ENCODE measurements at regions not wholly inside any gene's neighbourhood (a gene's known extent, or its start where the extent isn't known, plus 50 kb on each side); places are given as distances from the start of the nearest gene placed in this dataset.
"Not testable (repeated sequence)": the region's sequence is repeated elsewhere in the genome, so short reads cannot be mapped to it uniquely, and the experiment has no call there.

DNA sequence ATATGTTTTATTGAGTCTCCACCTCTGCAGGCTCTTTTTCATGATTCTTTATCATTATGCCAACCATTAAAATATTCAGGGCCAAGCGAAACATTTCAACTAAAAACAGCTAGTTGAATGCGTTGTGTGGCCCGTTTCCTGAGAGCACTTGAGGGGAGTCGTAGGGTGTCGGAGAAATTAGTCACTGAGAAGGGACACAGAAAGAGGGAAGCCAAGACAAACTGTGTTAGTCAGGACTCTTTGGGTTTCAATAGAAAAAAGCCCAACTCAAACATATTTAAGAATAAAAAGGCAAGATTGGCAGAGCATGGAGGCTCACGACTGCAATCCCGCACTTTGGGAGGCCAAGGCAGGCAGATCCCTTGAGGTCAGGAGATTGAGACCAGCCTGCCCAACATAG, 58.9 kb downstream of the MAFB start:
- TF ChIP-seq, protein P1, sequence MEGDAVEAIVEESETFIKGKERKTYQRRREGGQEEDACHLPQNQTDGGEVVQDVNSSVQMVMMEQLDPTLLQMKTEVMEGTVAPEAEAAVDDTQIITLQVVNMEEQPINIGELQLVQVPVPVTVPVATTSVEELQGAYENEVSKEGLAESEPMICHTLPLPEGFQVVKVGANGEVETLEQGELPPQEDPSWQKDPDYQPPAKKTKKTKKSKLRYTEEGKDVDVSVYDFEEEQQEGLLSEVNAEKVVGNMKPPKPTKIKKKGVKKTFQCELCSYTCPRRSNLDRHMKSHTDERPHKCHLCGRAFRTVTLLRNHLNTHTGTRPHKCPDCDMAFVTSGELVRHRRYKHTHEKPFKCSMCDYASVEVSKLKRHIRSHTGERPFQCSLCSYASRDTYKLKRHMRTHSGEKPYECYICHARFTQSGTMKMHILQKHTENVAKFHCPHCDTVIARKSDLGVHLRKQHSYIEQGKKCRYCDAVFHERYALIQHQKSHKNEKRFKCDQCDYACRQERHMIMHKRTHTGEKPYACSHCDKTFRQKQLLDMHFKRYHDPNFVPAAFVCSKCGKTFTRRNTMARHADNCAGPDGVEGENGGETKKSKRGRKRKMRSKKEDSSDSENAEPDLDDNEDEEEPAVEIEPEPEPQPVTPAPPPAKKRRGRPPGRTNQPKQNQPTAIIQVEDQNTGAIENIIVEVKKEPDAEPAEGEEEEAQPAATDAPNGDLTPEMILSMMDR (IDR thresholded peaks at IDR 0.05), result no peak
- intact Hi-C loops (cut with micrococcal nuclease), result no loop called here
- H3K27me3 Mint-ChIP-seq, result peaks cover 2% of the 10 kb centered on the region
- H3K9me3 Mint-ChIP-seq, result peaks cover 5% of the 10 kb centered on the region
- ChIA-PET CTCF (no interaction called here), POLR2A (no interaction called here)
- ATAC-seq, result no peak
- no peak overlapping the region for H3K27ac Mint-ChIP-seq
- no peak for DNase-seq
- no peaks in the 10 kb centered on the region for H3K36me3 Mint-ChIP-seq (ENCODE audit: low read depth)
- no peak overlapping the region for H3K4me3 Mint-ChIP-seq
- no peaks in the 10 kb centered on the region for H3K4me1 Mint-ChIP-seq (ENCODE audit: low read depth)

DNA sequence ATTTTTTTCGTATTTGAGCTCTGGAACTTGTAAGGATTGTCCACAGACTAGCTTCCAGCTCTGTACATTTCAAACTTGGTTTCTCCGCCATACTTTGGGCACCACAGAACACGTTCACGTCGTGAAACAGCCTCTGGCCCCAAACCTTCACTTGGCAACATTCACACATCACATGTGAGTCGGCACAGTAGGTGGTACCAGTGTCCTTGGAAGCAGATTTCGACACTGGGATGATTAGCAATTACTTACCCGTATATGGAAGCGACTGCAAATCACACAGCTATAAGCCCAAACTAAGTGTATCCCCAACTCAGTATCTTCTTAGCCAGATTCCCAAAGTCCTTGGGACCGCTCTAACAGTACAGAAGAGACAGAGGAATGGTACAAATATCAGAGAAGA, 60.2 kb downstream of the MAFB start:
- Mint-ChIP-seq H3K4me1 (ENCODE audit: low read depth) (no peaks in the 10 kb centered on the region), H3K27ac (no peak overlapping the region), H3K36me3 (ENCODE audit: low read depth) (no peaks in the 10 kb centered on the region), H3K4me3 (no peak overlapping the region), H3K27me3 (peaks cover 2% of the 10 kb centered on the region), H3K9me3 (peaks cover 5% of the 10 kb centered on the region)
- no peak for DNase-seq
- ChIA-PET POLR2A (no interaction called here), CTCF (no interaction called here)
- intact Hi-C loops (cut with micrococcal nuclease), result no loop called here
- TF ChIP-seq, protein P1 (IDR thresholded peaks at IDR 0.05), result no peak
- no peak for ATAC-seq

DNA sequence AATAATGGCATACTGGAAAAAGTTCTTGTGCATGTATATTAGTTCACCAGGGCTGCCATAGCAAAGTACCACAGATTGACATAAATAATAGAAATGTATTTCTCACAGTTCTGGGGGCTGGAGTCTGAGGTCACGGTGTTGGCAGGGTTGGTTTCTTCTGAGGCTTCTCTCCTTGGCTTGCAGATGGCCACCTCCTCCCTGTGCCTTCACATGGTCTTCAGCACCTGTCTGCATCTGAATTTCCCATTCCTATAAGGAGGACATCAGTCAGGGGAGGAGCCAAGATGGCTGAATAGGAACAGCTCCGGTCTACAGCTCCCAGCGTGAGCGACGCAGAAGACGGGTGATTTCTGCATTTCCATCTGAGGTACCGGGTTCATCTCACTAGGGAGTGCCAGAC, 70.0 kb downstream of the MAFB start:
- H3K9me3 Mint-ChIP-seq; H3K27ac Mint-ChIP-seq; ATAC-seq; H3K4me3 Mint-ChIP-seq; H3K4me1 Mint-ChIP-seq (ENCODE audit: low read depth); CTCF ChIA-PET; H3K36me3 Mint-ChIP-seq (ENCODE audit: low read depth); POLR2A ChIA-PET; intact Hi-C loops (cut with micrococcal nuclease); DNase-seq: not testable (repeated sequence)
- peaks cover 10% of the 10 kb centered on the region for H3K27me3 Mint-ChIP-seq

DNA sequence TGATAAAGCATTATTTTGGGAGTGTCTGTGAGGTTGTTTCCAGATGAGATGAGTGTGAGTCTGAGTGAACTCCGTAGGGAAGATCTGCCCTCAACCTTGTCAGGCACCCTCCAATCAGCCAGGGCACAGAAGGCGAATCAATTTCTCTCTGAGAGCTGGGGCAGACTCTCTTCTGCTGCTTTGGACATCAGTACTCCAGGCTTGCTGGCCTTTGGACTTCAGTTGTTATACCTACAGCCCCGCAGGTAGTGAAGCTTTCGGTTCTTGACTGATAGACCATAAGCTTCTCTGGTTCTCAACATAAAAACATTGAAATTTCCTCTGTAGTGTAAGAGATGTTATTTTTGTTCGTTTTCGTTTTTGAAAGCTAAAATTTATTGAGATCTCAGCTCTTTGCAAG, 71.4 kb downstream of the MAFB start:
- POLR2A ChIA-PET, result no interaction called here
- Mint-ChIP-seq H3K27ac (no peak overlapping the region), H3K4me1 (ENCODE audit: low read depth) (no peaks in the 10 kb centered on the region), H3K27me3 (peaks cover 10% of the 10 kb centered on the region), H3K4me3 (no peak overlapping the region), H3K9me3 (no peaks in the 10 kb centered on the region), H3K36me3 (ENCODE audit: low read depth) (no peaks in the 10 kb centered on the region)
- DNase-seq, result no peak
- ATAC-seq, result no peak
- TF ChIP-seq, protein P1 (IDR thresholded peaks at IDR 0.05), result no peak
- intact Hi-C loops (cut with micrococcal nuclease), result no loop called here
- CTCF ChIA-PET, result no interaction called here

DNA sequence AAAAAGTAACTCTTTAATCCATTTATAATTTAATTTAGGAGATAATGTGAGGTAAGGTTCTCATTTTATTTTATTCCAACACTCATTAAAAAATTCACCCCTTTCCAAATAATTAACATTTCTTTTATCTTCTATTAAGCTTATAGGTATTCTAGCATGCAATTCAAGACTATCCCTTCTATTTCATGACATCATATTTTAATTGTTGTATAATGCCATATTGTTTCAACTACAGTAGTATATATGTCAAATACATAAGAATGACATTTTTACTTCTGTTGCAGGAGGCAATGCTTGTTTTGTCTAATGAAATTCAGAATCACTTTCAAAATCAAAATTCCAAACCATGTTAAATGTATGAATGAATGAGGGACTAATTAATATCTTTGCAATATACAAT, 76.2 kb downstream of the MAFB start:
- ChIA-PET POLR2A (no interaction called here), CTCF (no interaction called here)
- TF ChIP-seq, protein P1 (IDR thresholded peaks at IDR 0.05), result no peak
- Mint-ChIP-seq H3K36me3 (ENCODE audit: low read depth) (no peaks in the 10 kb centered on the region), H3K27ac (no peak overlapping the region), H3K4me3 (no peak overlapping the region), H3K9me3 (no peaks in the 10 kb centered on the region), H3K27me3 (peaks cover 12% of the 10 kb centered on the region), H3K4me1 (ENCODE audit: low read depth) (no peaks in the 10 kb centered on the region)
- intact Hi-C loops (cut with micrococcal nuclease), result no loop called here
- DNase-seq (no peak), ATAC-seq (no peak)

DNA sequence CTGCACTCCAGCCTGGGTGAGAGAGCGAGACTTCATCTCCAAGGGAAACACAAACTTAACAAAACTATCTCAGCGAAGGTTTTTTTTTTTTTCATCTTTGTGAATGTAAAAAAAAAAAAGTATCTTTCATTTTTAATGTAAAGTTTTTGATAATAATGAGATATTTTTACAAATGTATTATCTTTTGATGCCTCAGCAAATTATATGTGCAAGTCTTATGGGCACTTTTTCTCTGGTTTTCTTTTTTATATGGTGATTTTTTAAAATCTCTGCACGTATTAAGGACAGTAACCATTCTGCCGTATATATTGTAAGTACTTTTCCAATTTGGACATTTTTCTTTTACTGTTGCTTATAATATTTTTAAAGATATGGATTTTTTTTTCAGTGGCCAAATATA, 76.8 kb downstream of the MAFB start:
- ATAC-seq (no peak), DNase-seq (no peak)
- no peak overlapping the region for H3K4me3 Mint-ChIP-seq
- ChIA-PET CTCF (no interaction called here), POLR2A (no interaction called here)
- intact Hi-C loops (cut with micrococcal nuclease), result no loop called here
- peaks cover 9% of the 10 kb centered on the region for H3K27me3 Mint-ChIP-seq
- no peaks in the 10 kb centered on the region for H3K36me3 Mint-ChIP-seq (ENCODE audit: low read depth)
- no peaks in the 10 kb centered on the region for H3K9me3 Mint-ChIP-seq
- H3K4me1 Mint-ChIP-seq (ENCODE audit: low read depth), result no peaks in the 10 kb centered on the region
- no peak overlapping the region for H3K27ac Mint-ChIP-seq
- TF ChIP-seq, protein P1 (IDR thresholded peaks at IDR 0.05), result no peak

Measured in activated CD8-positive, alpha-beta T cell treated with anti-CD3 and anti-CD28 coated beads for 36 hours (primary cell).